ENCODE measurements at regions not wholly inside any gene's neighbourhood (a gene's known extent, or its start where the extent isn't known, plus 50 kb on each side); places are given as distances from the start of the nearest gene placed in this dataset.
A peak's percentile ranks its signal among the peaks of the same experiment; 100 is the strongest.

- H3K27ac ChIP-seq: no peak overlapping the region
- ChIA-PET CTCF (interaction anchor here (0.6 to 0.9 kb wide), 2 partner anchors 11 to 253 kb away, joined by 3 to 4 read pairs; no protein-coding TSS in a partner anchor), POLR2A (ENCODE audit: low non-redundant PET) (interaction anchor here (0.6 kb wide), 1 partner anchor 158 kb away, joined by 3 read pairs; no protein-coding TSS in a partner anchor)
- peak; percentile 49 for DNase-seq (ENCODE audit: low spot score)
- TF ChIP-seq CTCF (conservative IDR thresholded peaks at IDR 0.05; ENCODE audit: low read depth): no peak
Measured at GRCh38 chr20:22921595-22922421, 113.3 kb upstream of the SSTR4 start.

- CTCF ChIA-PET: interaction anchor here (0.6 kb wide), 1 partner anchor 416 kb away, joined by 3 read pairs; no protein-coding TSS in a partner anchor
- H3K27ac ChIP-seq: no peak overlapping the region
- TF ChIP-seq CTCF (conservative IDR thresholded peaks at IDR 0.05; ENCODE audit: low read depth): no peak
- no peak for DNase-seq (ENCODE audit: low spot score)
- POLR2A ChIA-PET (ENCODE audit: low non-redundant PET): no interaction called here
Measured at GRCh38 chr20:22922987-22923386, 112.1 kb upstream of the SSTR4 start.

GRCh38 chr20:22924046-22924737 lies 110.9 kb upstream of the SSTR4 start:
- no peak overlapping the region for H3K27ac ChIP-seq
- ChIA-PET POLR2A (ENCODE audit: low non-redundant PET) (no interaction called here), CTCF (interaction anchor here (0.7 kb wide), 1 partner anchor 825 kb away, joined by 4 read pairs; no protein-coding TSS in a partner anchor)
- DNase-seq (ENCODE audit: low spot score): no peak
- no peak for TF ChIP-seq CTCF (conservative IDR thresholded peaks at IDR 0.05; ENCODE audit: low read depth)

- ChIA-PET CTCF (no interaction called here), POLR2A (ENCODE audit: low non-redundant PET) (no interaction called here)
- no peak overlapping the region for H3K27ac ChIP-seq
- TF ChIP-seq CTCF (conservative IDR thresholded peaks at IDR 0.05; ENCODE audit: low read depth): no peak
- DNase-seq (ENCODE audit: low spot score): no peak
Measured at GRCh38 chr20:22924949-22925612, 110.0 kb upstream of the SSTR4 start.

GRCh38 chr20:22925613-22925983 lies 109.5 kb upstream of the SSTR4 start:
- POLR2A ChIA-PET (ENCODE audit: low non-redundant PET): no interaction called here
- CTCF ChIA-PET: no interaction called here
- no peak overlapping the region for H3K27ac ChIP-seq
- DNase-seq (ENCODE audit: low spot score): no peak
- no peak for TF ChIP-seq CTCF (conservative IDR thresholded peaks at IDR 0.05; ENCODE audit: low read depth)

GRCh38 chr20:22927537-22927936 lies 107.6 kb upstream of the SSTR4 start:
- POLR2A ChIA-PET (ENCODE audit: low non-redundant PET): no interaction called here
- CTCF ChIA-PET: no interaction called here
- no peak overlapping the region for H3K27ac ChIP-seq
- no peak for TF ChIP-seq CTCF (conservative IDR thresholded peaks at IDR 0.05; ENCODE audit: low read depth)
- DNase-seq (ENCODE audit: low spot score): no peak
